ENCODE measurements at regions not wholly inside any gene's neighbourhood (a gene's known extent, or its start where the extent isn't known, plus 50 kb on each side); places are given as distances from the start of the nearest gene placed in this dataset.

- H3K4me3 ChIP-seq (replicated peaks; ENCODE audit: low read depth, low read length), result no peak overlapping the region
- TF ChIP-seq CTCF (IDR thresholded peaks at IDR 0.05; ENCODE audit: low read length, missing control alignments), result no peak
- no peak for DNase-seq (ENCODE audit: low read depth)
These were observed 130.0 kb downstream of the ERMARD start for GRCh38 chr6:169881398-169881797.

- TF ChIP-seq CTCF (IDR thresholded peaks at IDR 0.05; ENCODE audit: low read length, missing control alignments), result no peak
- no peak overlapping the region for H3K4me3 ChIP-seq (replicated peaks; ENCODE audit: low read depth, low read length)
- no peak for DNase-seq (ENCODE audit: low read depth)
These were observed 129.1 kb downstream of the ERMARD start for GRCh38 chr6:169880516-169880915.

- DNase-seq (ENCODE audit: low read depth), result no peak
- H3K4me3 ChIP-seq (replicated peaks; ENCODE audit: low read depth, low read length), result no peak overlapping the region
- no peak for TF ChIP-seq CTCF (IDR thresholded peaks at IDR 0.05; ENCODE audit: low read length, missing control alignments)
These were observed 117.9 kb downstream of the ERMARD start for GRCh38 chr6:169869301-169869700.

GRCh38 chr6:169868458-169868857 lies 117.0 kb downstream of the ERMARD start:
- H3K4me3 ChIP-seq (replicated peaks; ENCODE audit: low read depth, low read length), result no peak overlapping the region
- no peak for TF ChIP-seq CTCF (IDR thresholded peaks at IDR 0.05; ENCODE audit: low read length, missing control alignments)
- no peak for DNase-seq (ENCODE audit: low read depth)

- TF ChIP-seq CTCF (IDR thresholded peaks at IDR 0.05; ENCODE audit: low read length, missing control alignments), result no peak
- no peak overlapping the region for H3K4me3 ChIP-seq (replicated peaks; ENCODE audit: low read depth, low read length)
- no peak for DNase-seq (ENCODE audit: low read depth)
These were observed 116.3 kb downstream of the ERMARD start for GRCh38 chr6:169867751-169868191.

GRCh38 chr6:169866668-169867521 lies 115.5 kb downstream of the ERMARD start:
- DNase-seq (ENCODE audit: low read depth), result no peak
- TF ChIP-seq CTCF (IDR thresholded peaks at IDR 0.05; ENCODE audit: low read length, missing control alignments), result no peak
- H3K4me3 ChIP-seq (replicated peaks; ENCODE audit: low read depth, low read length), result no peak overlapping the region

- no peak for TF ChIP-seq CTCF (IDR thresholded peaks at IDR 0.05; ENCODE audit: low read length, missing control alignments)
- no peak overlapping the region for H3K4me3 ChIP-seq (replicated peaks; ENCODE audit: low read depth, low read length)
- DNase-seq (ENCODE audit: low read depth), result no peak
These were observed 114.7 kb downstream of the ERMARD start for GRCh38 chr6:169866140-169866534.

Data from fibroblast of pulmonary artery (primary cell).